HuH-7.5 (cell line): ENCODE measurements at regions not wholly inside any gene's neighbourhood (a gene's known extent, or its start where the extent isn't known, plus 50 kb on each side); places are given as distances from the start of the nearest gene placed in this dataset.

Experiments
- DNase-seq: peaks from one replicate; pipeline ENCODE4 v3.0.0; 2011; ENCODE audit warnings: low spot score

GRCh38 chr5:116650964-116651363, 76.3 kb upstream of the SEMA6A start:
- DNase-seq, result no peak

- DNase-seq, result no peak
Measured at GRCh38 chr5:116650544-116650943, 75.9 kb upstream of the SEMA6A start.

- DNase-seq, result no peak
Measured at GRCh38 chr5:116646611-116647289, 72.1 kb upstream of the SEMA6A start.

- DNase-seq, result no peak
Measured at GRCh38 chr5:116645627-116646026, 71.0 kb upstream of the SEMA6A start.

- DNase-seq, result no peak
Measured at GRCh38 chr5:116640236-116640635, 65.6 kb upstream of the SEMA6A start.

- DNase-seq, result no peak
Measured at GRCh38 chr5:116637149-116637740, 62.6 kb upstream of the SEMA6A start.

GRCh38 chr5:116632890-116633289, 58.3 kb upstream of the SEMA6A start:
- no peak for DNase-seq

GRCh38 chr5:116631147-116631546, 56.5 kb upstream of the SEMA6A start:
- no peak for DNase-seq

GRCh38 chr5:116629168-116629567, 54.5 kb upstream of the SEMA6A start:
- DNase-seq, result no peak

GRCh38 chr5:116626945-116627679, 52.5 kb upstream of the SEMA6A start:
- DNase-seq, result no peak

- DNase-seq, result no peak
Measured at GRCh38 chr5:116626272-116626723, 51.7 kb upstream of the SEMA6A start.
